GM12891 (cell line): ENCODE measurements at regions not wholly inside any gene's neighbourhood (a gene's known extent, or its start where the extent isn't known, plus 50 kb on each side); places are given as distances from the start of the nearest gene placed in this dataset.

ENCODE experiments used
- POLR2A ChIP-seq: IDR thresholded peaks from 2 replicates; pipeline ENCODE4 v1.6.1; 2011; ENCODE audit warnings: low read depth, low read length, control low read depth
- POLR2AphosphoS5 ChIP-seq: IDR thresholded peaks from 2 replicates; pipeline ENCODE4 v1.6.1; 2011; ENCODE audit warnings: low read depth, low read length, control low read depth
- POU2F2 ChIP-seq: IDR thresholded peaks from 2 replicates; pipeline ENCODE4 v1.6.1; 2011; ENCODE audit warnings: low read depth, mild to moderate bottlenecking, control low read depth, low read length, moderate library complexity

DNA sequence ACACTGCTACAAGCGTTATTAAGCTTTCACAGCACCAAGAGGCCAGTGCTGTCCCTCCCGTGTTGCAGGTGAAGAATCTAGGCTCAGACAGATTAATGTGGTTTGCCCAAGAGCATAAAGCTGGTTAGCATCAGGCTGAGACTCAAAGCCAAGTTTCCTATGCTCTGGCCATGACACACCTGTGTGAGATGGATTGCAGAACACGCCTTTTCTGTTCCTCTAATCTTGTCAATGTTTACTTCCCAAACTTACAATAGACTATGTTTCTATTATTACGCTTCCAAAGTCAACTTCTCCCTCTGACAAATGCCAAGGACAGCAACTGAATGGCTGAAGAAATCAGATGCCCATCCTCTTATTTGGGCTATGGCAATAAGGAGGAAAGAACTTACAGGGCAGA is 138.4 kb upstream of the SLIT3 start:
- TF ChIP-seq POLR2A = no peak
- no peak for TF ChIP-seq POLR2AphosphoS5
- no peak for TF ChIP-seq POU2F2
